Astrocyte (in vitro differentiated cells and primary cell): ENCODE measurements at regions not wholly inside any gene's neighbourhood (a gene's known extent, or its start where the extent isn't known, plus 50 kb on each side); places are given as distances from the start of the nearest gene placed in this dataset.

ENCODE experiments used
- DNase-seq: peaks from one replicate; pipeline ENCODE4 v3.0.0-alpha.2; 2010; ENCODE audit warnings: low read depth
- FAIRE-seq: peaks from 2 replicates; lab custom pipeline; 2011; peaks lifted over from hg19 to GRCh38; lab: Jason Lieb, UNC
- H2AFZ ChIP-seq: 2 replicates; pipeline ENCODE4 v1.6.0; 2012; ENCODE audit warnings: low read depth, low read length, inconsistent platforms
- H3K27ac ChIP-seq: 2 replicates; pipeline ENCODE4 v1.5.1; 2011; ENCODE audit warnings: low read depth, low read length, inconsistent platforms
- H3K27me3 ChIP-seq: 2 replicates; pipeline ENCODE4 v1.6.0; 2011; ENCODE audit warnings: low read length, inconsistent platforms; ENCODE audit not compliant: insufficient read depth
- H3K36me3 ChIP-seq: 2 replicates; pipeline ENCODE4 v1.5.1; 2011; ENCODE audit warnings: low read length, inconsistent platforms; ENCODE audit not compliant: insufficient read depth
- H3K4me1 ChIP-seq: 2 replicates; pipeline ENCODE4 v1.5.1; 2011; ENCODE audit warnings: low read length, inconsistent platforms; ENCODE audit not compliant: insufficient read depth
- H3K4me2 ChIP-seq: 2 replicates; pipeline ENCODE4 v1.6.0; 2012; ENCODE audit warnings: low read length, inconsistent platforms
- H3K4me3 ChIP-seq: 2 replicates; pipeline ENCODE4 v1.5.1; 2011; ENCODE audit warnings: low read depth, mild to moderate bottlenecking, low read length, inconsistent platforms; ENCODE audit not compliant: insufficient read depth
- H3K79me2 ChIP-seq: 2 replicates; pipeline ENCODE4 v1.6.0; 2012; ENCODE audit warnings: mild to moderate bottlenecking, low read length, inconsistent platforms; ENCODE audit not compliant: insufficient read depth
- H3K9ac ChIP-seq: 2 replicates; pipeline ENCODE4 v1.6.0; 2012; ENCODE audit warnings: mild to moderate bottlenecking, low read length, inconsistent platforms
- H3K9me3 ChIP-seq: 2 replicates; pipeline ENCODE4 v1.5.1; 2012; ENCODE audit warnings: low read depth, mild to moderate bottlenecking, low read length, inconsistent platforms; ENCODE audit not compliant: insufficient read depth
- H4K20me1 ChIP-seq: 2 replicates; pipeline ENCODE4 v1.6.0; 2012; ENCODE audit warnings: low read length, inconsistent platforms; ENCODE audit not compliant: insufficient read depth
- H3K27ac Mint-ChIP-seq: one replicate; pipeline ENCODE4 v1.8.0; 2021; ENCODE audit warnings: mild to moderate bottlenecking, mixed read lengths; ENCODE audit not compliant: unreplicated experiment
- H3K27me3 Mint-ChIP-seq: one replicate; pipeline ENCODE4 v1.8.0; 2021; ENCODE audit warnings: low read depth, mixed read lengths; ENCODE audit not compliant: unreplicated experiment
- H3K36me3 Mint-ChIP-seq: one replicate; pipeline ENCODE4 v1.8.0; 2021; ENCODE audit warnings: low read depth, mixed read lengths; ENCODE audit not compliant: unreplicated experiment
- H3K4me1 Mint-ChIP-seq: one replicate; pipeline ENCODE4 v1.8.0; 2021; ENCODE audit warnings: low read depth, mixed read lengths; ENCODE audit not compliant: unreplicated experiment
- H3K4me3 Mint-ChIP-seq: one replicate; pipeline ENCODE4 v1.8.0; 2021; ENCODE audit warnings: mild to moderate bottlenecking, moderate library complexity, mixed read lengths; ENCODE audit not compliant: unreplicated experiment
- H3K9me3 Mint-ChIP-seq: one replicate; pipeline ENCODE4 v1.8.0; 2021; ENCODE audit warnings: mild to moderate bottlenecking, mixed read lengths; ENCODE audit not compliant: unreplicated experiment
- EZH2 ChIP-seq: IDR thresholded peaks from 2 replicates; pipeline ENCODE4 v1.6.1; 2012; ENCODE audit warnings: mild to moderate bottlenecking, low read length, inconsistent platforms; ENCODE audit not compliant: insufficient read depth
- TF ChIP-seq, protein P1 (sequence below): IDR thresholded peaks from 2 replicates; pipeline ENCODE4 v1.5.1; 2011; ENCODE audit warnings: low read depth, mild to moderate bottlenecking, inconsistent platforms, low read length, moderate library complexity; ENCODE audit not compliant: insufficient read depth

DNA sequence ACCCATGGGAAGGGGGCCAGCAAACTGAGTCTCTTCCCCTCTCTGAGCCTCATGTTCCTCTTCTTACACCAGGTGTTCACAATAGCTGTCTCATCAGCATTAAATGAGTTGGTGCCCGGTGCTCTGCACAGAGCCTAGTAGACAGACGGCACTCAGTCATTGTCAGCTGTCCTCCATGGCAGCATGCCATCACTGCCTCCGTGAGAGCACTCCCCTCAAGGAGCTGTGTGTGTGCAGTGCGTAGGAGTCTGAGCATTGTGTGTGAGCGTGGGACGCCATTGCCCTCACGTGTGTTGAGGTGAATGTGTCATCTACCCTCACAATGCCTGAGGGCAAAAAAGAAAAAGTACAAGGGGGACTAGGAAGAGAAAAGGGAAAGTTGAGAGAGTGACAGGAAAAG is 536.5 kb downstream of the CDK5RAP2 start:
- Histone ChIP-seq H3K27me3 (no peaks in the 10 kb centered on the region), H4K20me1 (no peaks in the 10 kb centered on the region), H2AFZ (no peak overlapping the region), H3K9ac (no peak overlapping the region), H3K4me3 (no peak overlapping the region), H3K36me3 (no peaks in the 10 kb centered on the region), H3K9me3 (no peaks in the 10 kb centered on the region), H3K79me2 (no peaks in the 10 kb centered on the region), H3K4me2 (no peak overlapping the region), H3K27ac (no peak overlapping the region), H3K4me1 (no peaks in the 10 kb centered on the region)
- Mint-ChIP-seq H3K27me3 (peaks cover 26% of the 10 kb centered on the region), H3K27ac (no peak overlapping the region), H3K4me3 (no peak overlapping the region), H3K4me1 (no peaks in the 10 kb centered on the region), H3K36me3 (no peaks in the 10 kb centered on the region), H3K9me3 (no peaks in the 10 kb centered on the region)
- DNase-seq (no peak), FAIRE-seq (no peak)
- TF ChIP-seq, protein P1, sequence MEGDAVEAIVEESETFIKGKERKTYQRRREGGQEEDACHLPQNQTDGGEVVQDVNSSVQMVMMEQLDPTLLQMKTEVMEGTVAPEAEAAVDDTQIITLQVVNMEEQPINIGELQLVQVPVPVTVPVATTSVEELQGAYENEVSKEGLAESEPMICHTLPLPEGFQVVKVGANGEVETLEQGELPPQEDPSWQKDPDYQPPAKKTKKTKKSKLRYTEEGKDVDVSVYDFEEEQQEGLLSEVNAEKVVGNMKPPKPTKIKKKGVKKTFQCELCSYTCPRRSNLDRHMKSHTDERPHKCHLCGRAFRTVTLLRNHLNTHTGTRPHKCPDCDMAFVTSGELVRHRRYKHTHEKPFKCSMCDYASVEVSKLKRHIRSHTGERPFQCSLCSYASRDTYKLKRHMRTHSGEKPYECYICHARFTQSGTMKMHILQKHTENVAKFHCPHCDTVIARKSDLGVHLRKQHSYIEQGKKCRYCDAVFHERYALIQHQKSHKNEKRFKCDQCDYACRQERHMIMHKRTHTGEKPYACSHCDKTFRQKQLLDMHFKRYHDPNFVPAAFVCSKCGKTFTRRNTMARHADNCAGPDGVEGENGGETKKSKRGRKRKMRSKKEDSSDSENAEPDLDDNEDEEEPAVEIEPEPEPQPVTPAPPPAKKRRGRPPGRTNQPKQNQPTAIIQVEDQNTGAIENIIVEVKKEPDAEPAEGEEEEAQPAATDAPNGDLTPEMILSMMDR = no peak
- no peak for TF ChIP-seq EZH2

DNA sequence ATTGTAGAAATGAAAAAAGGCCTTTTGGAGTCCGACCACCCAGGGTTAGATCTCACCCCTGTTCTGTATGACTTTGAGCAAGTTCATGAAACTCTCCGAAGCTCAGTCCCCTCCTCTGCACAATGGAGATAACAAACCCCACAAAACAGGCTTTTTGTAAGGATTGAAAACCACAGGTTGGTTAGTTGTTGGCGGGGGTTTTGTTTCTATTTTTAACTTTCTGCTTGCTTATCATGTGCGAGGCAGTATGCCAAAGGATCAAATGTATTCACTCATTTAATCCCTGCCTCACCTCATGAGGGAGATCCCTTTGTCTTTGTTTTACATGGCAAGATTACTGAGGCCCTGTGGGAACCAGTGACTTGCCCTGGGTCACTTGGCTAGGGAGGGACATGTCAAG is 539.1 kb downstream of the CDK5RAP2 start:
- no peaks in the 10 kb centered on the region for H3K9me3 ChIP-seq
- no peak overlapping the region for H3K4me2 ChIP-seq
- TF ChIP-seq, protein P1 = no peak
- no peak for TF ChIP-seq EZH2
- no peaks in the 10 kb centered on the region for H3K79me2 ChIP-seq
- Mint-ChIP-seq H3K27me3 (peaks cover 29% of the 10 kb centered on the region), H3K9me3 (no peaks in the 10 kb centered on the region), H3K27ac (no peak overlapping the region), H3K4me3 (no peak overlapping the region), H3K36me3 (peaks cover 2% of the 10 kb centered on the region), H3K4me1 (no peaks in the 10 kb centered on the region)
- H3K27me3 ChIP-seq = no peaks in the 10 kb centered on the region
- no peaks in the 10 kb centered on the region for H3K4me1 ChIP-seq
- H3K36me3 ChIP-seq = no peaks in the 10 kb centered on the region
- no peak overlapping the region for H3K27ac ChIP-seq
- no peaks in the 10 kb centered on the region for H4K20me1 ChIP-seq
- no peak overlapping the region for H2AFZ ChIP-seq
- H3K4me3 ChIP-seq = no peak overlapping the region
- H3K9ac ChIP-seq = no peak overlapping the region
- FAIRE-seq = no peak
- DNase-seq = no peak

DNA sequence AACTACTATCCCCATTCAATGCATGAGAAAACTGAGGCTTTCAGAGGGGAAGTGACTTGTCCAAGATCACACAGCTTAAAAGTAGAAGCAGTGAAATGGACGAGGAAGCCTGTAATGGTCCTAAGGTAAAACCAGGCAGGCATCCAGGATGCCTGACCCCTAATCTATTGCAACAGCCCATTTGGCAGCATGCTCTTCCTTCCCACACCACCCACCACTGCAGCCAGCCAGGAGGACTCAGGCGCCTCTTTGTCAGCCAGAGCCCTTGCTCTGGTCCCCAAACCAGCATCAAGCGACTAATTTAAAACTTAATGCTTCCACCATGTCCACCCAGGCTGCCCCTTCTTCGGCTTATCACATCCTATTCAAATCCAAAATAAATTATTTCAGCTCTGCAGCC is 541.6 kb downstream of the CDK5RAP2 start:
- Histone ChIP-seq H3K27ac (no peak overlapping the region), H3K9ac (no peak overlapping the region), H3K4me1 (no peaks in the 10 kb centered on the region), H4K20me1 (no peaks in the 10 kb centered on the region), H3K27me3 (no peaks in the 10 kb centered on the region), H2AFZ (no peak overlapping the region), H3K36me3 (no peaks in the 10 kb centered on the region), H3K4me3 (no peak overlapping the region), H3K79me2 (no peaks in the 10 kb centered on the region), H3K4me2 (no peak overlapping the region), H3K9me3 (no peaks in the 10 kb centered on the region)
- Mint-ChIP-seq H3K4me1 (no peaks in the 10 kb centered on the region), H3K4me3 (no peak overlapping the region), H3K27ac (no peak overlapping the region), H3K36me3 (peaks cover 2% of the 10 kb centered on the region), H3K27me3 (peaks cover 17% of the 10 kb centered on the region), H3K9me3 (no peaks in the 10 kb centered on the region)
- no peak for FAIRE-seq
- no peak for DNase-seq
- TF ChIP-seq, protein P1 = no peak
- TF ChIP-seq EZH2 = no peak
